NCI-H226 (cell line): ENCODE measurements at regions not wholly inside any gene's neighbourhood (a gene's known extent, or its start where the extent isn't known, plus 50 kb on each side); places are given as distances from the start of the nearest gene placed in this dataset.
"Not testable (repeated sequence)": the region's sequence is repeated elsewhere in the genome, so short reads cannot be mapped to it uniquely, and the experiment has no call there.

Experiments
- DNase-seq: peaks from one replicate; pipeline ENCODE4 v3.0.0-alpha.2; 2015

- no peak for DNase-seq
Observed at GRCh38 chr1:59188413-59189213, 108.3 kb upstream of the FGGY start.

GRCh38 chr1:59193443-59194093, 103.3 kb upstream of the FGGY start:
- no peak for DNase-seq

- DNase-seq = peak; percentile 18
Observed at GRCh38 chr1:59194621-59195020, 102.3 kb upstream of the FGGY start.

DNA sequence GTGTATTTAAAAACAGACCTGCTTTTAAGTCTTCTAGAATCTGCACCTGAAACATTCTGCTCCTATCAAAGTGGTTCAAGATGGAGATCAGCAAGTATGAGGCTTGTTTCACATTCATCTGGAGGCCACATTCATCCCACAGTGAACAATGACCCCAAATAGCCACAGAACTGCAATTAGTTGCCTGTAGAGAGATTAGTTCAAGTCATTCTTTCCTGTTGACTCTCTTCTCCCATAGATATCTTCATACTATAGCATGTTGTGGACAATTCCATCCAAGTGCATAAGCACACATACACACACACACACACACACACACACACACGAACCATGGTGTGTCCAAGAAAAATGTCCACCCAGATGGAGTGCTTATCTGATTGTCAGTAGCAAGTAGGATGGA, 101.7 kb upstream of the FGGY start:
- DNase-seq = no peak

- no peak for DNase-seq
Observed at GRCh38 chr1:59198564-59198963, 98.3 kb upstream of the FGGY start.

GRCh38 chr1:59199147-59199546, 97.7 kb upstream of the FGGY start:
- no peak for DNase-seq

- no peak for DNase-seq
Observed at GRCh38 chr1:59199719-59200376, 97.0 kb upstream of the FGGY start.

DNA sequence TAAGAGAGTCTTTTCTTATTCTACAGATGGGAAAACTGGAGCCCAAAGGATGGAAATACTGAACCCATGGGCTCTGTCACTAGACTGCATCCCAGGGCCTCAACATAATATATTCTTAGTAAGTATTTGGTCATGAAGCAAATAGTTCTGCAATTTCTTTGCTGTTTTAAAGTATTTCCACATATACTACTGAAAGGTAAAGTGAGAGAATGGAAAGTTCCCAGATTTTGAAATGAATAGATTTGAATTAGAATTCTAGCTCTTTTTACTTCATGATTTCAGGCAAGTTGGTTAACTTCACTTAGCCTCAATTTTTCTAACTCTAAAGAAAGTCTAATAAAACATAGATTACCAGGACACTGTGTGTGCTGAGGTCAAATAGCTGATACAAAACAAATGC, 95.6 kb upstream of the FGGY start:
- no peak for DNase-seq

- no peak for DNase-seq
Observed at GRCh38 chr1:59202455-59202854, 94.4 kb upstream of the FGGY start.

GRCh38 chr1:59204001-59204400, 92.9 kb upstream of the FGGY start:
- peak; percentile 37 for DNase-seq

GRCh38 chr1:59206616-59207015, 90.3 kb upstream of the FGGY start:
- DNase-seq = not testable (repeated sequence)

- not testable (repeated sequence) for DNase-seq
Observed at GRCh38 chr1:59210430-59210829, 86.5 kb upstream of the FGGY start.

DNA sequence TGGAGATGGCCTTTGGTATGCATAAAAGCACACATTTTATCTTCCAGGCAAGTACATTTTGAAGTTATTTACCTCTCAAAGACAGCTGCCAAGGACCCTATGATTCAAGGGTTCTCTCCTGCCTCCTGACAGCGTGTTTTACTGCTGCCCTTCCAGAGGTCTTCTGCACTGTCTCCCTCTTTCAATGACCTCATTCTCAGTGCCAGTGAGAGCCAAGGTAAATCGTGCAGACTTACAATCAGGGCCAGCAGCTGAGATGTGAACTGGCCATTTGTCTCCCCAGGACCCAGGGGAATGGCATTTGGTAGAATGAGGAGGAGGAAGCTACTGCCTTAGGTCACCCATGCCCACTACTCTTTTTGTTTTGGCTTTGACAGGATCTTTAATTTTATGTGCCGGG, 84.2 kb upstream of the FGGY start:
- no peak for DNase-seq

DNA sequence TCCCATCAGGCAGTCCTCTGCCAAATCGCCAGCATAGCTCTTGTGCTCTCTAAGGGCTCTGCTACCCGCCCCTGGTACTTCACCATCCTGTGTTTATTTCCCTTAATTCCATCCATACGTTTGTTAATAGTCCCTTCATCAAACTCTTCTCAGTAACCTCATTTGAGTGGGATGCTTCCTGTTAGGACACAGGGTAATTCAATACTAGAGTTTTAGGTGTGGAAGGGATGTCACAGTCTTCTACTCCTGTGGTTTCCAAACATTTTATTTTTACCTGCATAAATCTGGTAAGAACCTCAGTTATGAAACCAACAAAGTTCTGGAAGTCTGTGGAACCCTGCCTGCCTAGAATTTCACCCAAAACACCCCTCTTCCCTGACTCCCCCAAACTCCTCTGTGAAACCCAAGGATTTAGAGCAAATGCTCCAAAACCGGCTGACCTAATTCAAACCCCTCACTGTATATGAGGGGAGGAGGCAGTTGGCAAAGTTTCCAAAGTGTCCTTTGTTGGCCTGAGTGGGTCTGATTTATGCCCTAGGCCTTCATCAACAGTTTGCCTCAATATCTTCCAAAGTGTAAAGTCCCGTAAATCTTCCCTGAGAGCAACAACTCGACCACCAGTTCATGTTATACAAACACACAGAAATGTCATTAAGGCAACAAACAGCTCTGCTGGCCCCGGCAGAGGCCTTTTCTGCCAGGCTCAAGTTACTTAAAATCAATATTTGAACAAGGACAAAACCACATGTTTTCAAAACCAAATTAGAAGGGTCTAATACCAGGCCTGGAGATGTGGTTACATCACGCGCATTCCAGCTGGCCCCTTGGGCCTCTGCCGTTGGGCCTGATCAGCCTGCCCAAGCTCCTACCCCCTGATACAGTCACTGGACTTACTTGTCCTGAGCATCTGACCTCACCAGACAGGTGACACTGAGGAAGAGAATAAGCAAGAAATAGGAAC, 82.4 kb upstream of the FGGY start:
- DNase-seq = no peak

DNA sequence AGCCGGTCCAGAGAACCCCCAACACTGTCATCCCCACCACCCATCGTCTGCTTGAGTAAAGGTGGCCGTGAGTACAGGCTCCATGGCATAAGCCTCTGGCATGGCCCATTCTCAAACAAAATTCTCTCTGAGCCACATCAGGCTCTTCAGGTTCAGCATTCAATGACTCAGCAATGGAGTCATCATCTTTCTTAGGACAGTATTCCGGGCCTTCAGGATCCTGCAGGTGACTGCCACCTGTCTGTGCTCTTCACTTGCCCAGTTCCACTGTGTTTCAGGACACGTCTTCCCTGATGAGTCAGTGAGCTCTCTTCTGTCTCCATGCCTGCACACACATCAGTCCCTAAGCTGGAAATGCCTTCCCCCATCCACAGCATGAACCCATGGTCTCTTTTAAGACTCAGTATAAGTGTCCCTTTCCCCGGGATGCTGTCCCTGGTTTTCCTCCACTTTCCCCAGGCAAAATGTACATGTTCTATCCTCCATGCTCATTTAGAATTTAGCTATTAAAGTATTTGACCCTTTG, 81.1 kb upstream of the FGGY start:
- DNase-seq = no peak

DNA sequence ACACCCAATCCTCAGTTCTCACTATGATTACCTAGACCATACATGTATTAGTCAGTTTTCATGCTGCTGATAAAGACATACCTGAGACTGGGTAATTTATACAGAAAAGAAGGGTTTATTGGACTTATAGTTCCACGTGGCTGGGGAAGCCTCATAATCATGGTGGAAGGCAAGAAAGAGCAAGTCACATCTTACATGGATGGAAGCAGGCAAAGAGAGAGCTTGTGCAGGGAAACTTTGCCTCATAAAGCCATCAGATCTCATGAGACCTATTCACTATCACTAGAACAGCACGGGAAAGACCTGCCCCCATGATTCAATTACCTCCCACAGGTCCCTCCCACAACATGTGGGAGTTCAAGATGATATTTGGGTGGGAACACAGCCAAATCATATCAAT, 79.5 kb upstream of the FGGY start:
- DNase-seq = not testable (repeated sequence)

- DNase-seq = no peak
Observed at GRCh38 chr1:59218521-59219236, 78.2 kb upstream of the FGGY start.

GRCh38 chr1:59219916-59220315, 77.0 kb upstream of the FGGY start:
- DNase-seq = no peak

DNA sequence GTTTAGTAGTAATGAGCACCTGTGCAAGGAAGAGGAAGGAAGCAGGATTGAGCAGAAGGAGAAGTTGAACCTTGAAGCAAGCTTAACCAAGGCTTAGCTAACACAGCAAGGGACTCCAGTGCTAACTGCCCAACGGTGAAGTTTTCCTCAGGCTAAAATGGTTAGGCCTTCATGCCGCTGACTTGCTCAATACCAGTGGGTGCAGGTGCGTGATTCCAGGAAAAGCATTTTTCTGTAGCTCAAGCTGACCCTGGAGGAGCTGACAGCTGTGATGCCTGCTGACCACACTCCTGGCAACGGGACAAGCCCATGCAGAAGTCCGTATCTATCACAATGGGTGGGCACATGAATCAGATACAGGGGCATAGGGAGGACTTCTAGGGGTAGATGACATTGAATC, 76.5 kb upstream of the FGGY start:
- DNase-seq = peak; percentile 82

GRCh38 chr1:59223198-59223597, 73.7 kb upstream of the FGGY start:
- no peak for DNase-seq

GRCh38 chr1:59223989-59224634, 72.8 kb upstream of the FGGY start:
- peak; percentile 20 for DNase-seq
